Sigmoid colon (tissue), 6 donors: ENCODE measurements at regions not wholly inside any gene's neighbourhood (a gene's known extent, or its start where the extent isn't known, plus 50 kb on each side); places are given as distances from the start of the nearest gene placed in this dataset.

Source experiments
- DNase-seq: peaks from one replicate; pipeline ENCODE4 v3.0.0-alpha.2; 2019
- H3K27ac ChIP-seq, 4 donors: fragments of 200-600 bp; sonication (generic); one replicate each; pipeline ENCODE4 v1.5.1; 2016 to 2019; ENCODE audit warnings: mild to moderate bottlenecking in 1 of 4
- H3K27me3 ChIP-seq, 3 donors: fragments of 200-600 bp; sonication (generic); one replicate each; pipeline ENCODE4 v1.5.1; 2019; ENCODE audit warnings: mild to moderate bottlenecking in 1 of 3
- H3K36me3 ChIP-seq, 4 donors: fragments of 200-600 bp; sonication (generic); one replicate each; pipeline ENCODE4 v1.5.1; 2016 to 2019
- H3K4me1 ChIP-seq, 4 donors: fragments of 200-600 bp; sonication (generic); one replicate each; pipeline ENCODE4 v1.5.1; 2017 to 2019
- H3K4me3 ChIP-seq, 4 donors: fragments of 200-600 bp; sonication (generic); one replicate each; pipeline ENCODE4 v1.5.1; 2017 to 2019; ENCODE audit warnings: mild to moderate bottlenecking in 2 of 4, moderate library complexity in 1 of 4
- H3K9me3 ChIP-seq, 4 donors: fragments of 200-600 bp in 3 of 4; sonication (generic) in 3 of 4; one replicate each; pipeline versions ENCODE4 v1.5.1 to v1.6.1; 2013 to 2019
- EP300 ChIP-seq, 4 donors: sonication (generic); formaldehyde crosslinking; IDR thresholded peaks; one replicate each; pipeline ENCODE4 v1.6.1; 2017; ENCODE audit warnings: antibody characterized with exemption in 4 of 4
- POLR2A ChIP-seq, 2 donors: fragments of 450-650 bp; IDR thresholded peaks; one replicate each; pipeline ENCODE4 v1.6.1; 2016; ENCODE audit warnings: antibody characterized with exemption in 2 of 2, mild to moderate bottlenecking in 2 of 2, moderate library complexity in 2 of 2
- POLR2AphosphoS5 ChIP-seq, 4 donors: sonication (generic); formaldehyde crosslinking; IDR thresholded peaks; one replicate each; pipeline ENCODE4 v1.6.1; 2017; ENCODE audit warnings: antibody characterized with exemption in 4 of 4
- WGBS, 2 donors: extraction: QIAGEN DNeasy Blood & Tissue Kit; methylation state at CpG; one replicate each; pipeline ENCODE4 v1.1.7; 2013; 5-methylcytosine and 5-hydroxymethylcytosine counted together
- intact Hi-C: fragments of 100-400 bp; cut with DNase I; formaldehyde crosslinking; loops from one replicate; pipeline ENCODE4 v1.15.1; 2023
- TF ChIP-seq, protein P1 (sequence below), 4 experiments: fragments of 450-650 bp in 3 of 4; fragments of 200-600 bp in 1 of 4; IDR thresholded peaks; one replicate each; pipeline ENCODE4 v1.5.1; 2016 to 2019; ENCODE audit warnings: antibody characterized with exemption in 4 of 4, mild to moderate bottlenecking in 3 of 4, moderate library complexity in 2 of 4
- donor health status: healthy with polysubstance abuse.
- donor health status: healthy.

DNA sequence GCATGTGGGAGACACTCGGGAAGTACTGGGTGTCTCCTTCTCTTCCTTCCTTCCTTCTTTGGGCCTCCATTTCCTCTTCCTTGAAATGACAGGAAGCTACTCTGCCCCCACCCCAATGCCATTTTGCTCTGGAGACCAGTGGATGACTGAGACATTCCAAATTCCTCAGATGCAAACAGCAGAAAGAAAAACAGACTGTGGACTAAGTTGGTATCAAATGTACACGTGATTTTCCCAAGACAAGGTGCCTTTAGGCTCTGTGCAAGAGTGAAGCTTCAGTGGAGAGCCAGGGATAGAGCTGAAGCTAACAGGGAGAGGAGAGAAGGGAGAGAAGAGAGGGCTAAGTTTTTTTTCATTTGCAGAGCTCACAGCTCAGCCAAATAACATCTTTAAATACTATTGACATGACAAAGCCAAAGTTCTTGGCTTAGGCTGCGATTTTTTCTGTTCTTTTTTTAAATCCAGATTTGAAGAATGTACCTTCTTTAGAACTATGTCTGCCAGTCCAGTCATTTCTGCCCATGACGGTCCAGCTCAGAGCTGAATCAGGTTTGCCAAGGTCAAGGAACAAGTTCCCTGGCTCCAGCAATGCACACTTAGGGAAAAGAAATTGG lies 84.5 kb upstream of the LCLAT1 start:
- intact Hi-C loops, result loop anchor here (5.0 kb wide), 1 partner anchor 40 kb away; no protein-coding TSS in a partner anchor
- peaks cover 0 to 48% (median 37%) of the 10 kb centered on the region in 4 donors for H3K4me1 ChIP-seq
- no peaks in the 10 kb centered on the region for H3K36me3 ChIP-seq
- no peaks in the 10 kb centered on the region for H3K27me3 ChIP-seq
- H3K9me3 ChIP-seq, result no peaks in the 10 kb centered on the region
- peak overlapping the region; percentile 42 to 88 (median 82) for H3K27ac ChIP-seq
- WGBS, 2 donors, result 69 to 73% methylated on average over 4 of the region's 4 CpGs
- TF ChIP-seq POLR2AphosphoS5 (IDR thresholded peaks at IDR 0.05) (no peak), POLR2A (IDR thresholded peaks at IDR 0.05) (no peak), EP300 (IDR thresholded peaks at IDR 0.05) (no peak)
- TF ChIP-seq, protein P1, sequence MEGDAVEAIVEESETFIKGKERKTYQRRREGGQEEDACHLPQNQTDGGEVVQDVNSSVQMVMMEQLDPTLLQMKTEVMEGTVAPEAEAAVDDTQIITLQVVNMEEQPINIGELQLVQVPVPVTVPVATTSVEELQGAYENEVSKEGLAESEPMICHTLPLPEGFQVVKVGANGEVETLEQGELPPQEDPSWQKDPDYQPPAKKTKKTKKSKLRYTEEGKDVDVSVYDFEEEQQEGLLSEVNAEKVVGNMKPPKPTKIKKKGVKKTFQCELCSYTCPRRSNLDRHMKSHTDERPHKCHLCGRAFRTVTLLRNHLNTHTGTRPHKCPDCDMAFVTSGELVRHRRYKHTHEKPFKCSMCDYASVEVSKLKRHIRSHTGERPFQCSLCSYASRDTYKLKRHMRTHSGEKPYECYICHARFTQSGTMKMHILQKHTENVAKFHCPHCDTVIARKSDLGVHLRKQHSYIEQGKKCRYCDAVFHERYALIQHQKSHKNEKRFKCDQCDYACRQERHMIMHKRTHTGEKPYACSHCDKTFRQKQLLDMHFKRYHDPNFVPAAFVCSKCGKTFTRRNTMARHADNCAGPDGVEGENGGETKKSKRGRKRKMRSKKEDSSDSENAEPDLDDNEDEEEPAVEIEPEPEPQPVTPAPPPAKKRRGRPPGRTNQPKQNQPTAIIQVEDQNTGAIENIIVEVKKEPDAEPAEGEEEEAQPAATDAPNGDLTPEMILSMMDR (IDR thresholded peaks at IDR 0.05), result no peak
- H3K4me3 ChIP-seq, result no peak overlapping the region
- DNase-seq, result no peak

DNA sequence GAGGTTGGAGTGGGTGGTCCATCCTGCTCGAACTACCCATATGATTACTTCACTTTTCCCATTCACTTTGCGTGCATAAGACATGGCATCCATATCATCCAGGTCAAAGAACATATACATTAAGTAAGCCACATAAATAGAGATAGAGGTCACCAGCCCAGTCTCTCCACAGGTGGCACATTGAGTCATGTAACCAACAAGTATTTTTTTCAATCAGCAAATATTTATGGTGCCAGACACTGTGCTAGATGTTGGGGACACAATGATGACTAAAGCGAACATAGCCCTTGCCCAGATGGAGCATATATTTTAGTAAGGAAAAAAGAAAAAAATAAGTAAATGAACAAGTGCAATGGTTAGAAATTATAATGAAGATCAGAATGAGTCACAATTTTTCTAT lies 83.6 kb upstream of the LCLAT1 start:
- no peaks in the 10 kb centered on the region for H3K36me3 ChIP-seq
- intact Hi-C loops, result loop anchor here (5.0 kb wide), 1 partner anchor 39 kb away; no protein-coding TSS in a partner anchor
- H3K9me3 ChIP-seq, result no peaks in the 10 kb centered on the region
- peak overlapping the region in 2 of 4 donors; percentile 87 to 88 for H3K27ac ChIP-seq
- DNase-seq, result no peak
- WGBS, 2 donors, result 92 to 95% methylated on average over 3 of the region's 3 CpGs
- no peak overlapping the region for H3K4me3 ChIP-seq
- no peaks in the 10 kb centered on the region for H3K27me3 ChIP-seq
- TF ChIP-seq, protein P1 (IDR thresholded peaks at IDR 0.05), result no peak
- TF ChIP-seq POLR2A (IDR thresholded peaks at IDR 0.05), result no peak
- TF ChIP-seq POLR2AphosphoS5 (IDR thresholded peaks at IDR 0.05), result no peak
- TF ChIP-seq EP300 (IDR thresholded peaks at IDR 0.05), result no peak
- peaks cover 0 to 49% (median 39%) of the 10 kb centered on the region in 4 donors for H3K4me1 ChIP-seq

DNA sequence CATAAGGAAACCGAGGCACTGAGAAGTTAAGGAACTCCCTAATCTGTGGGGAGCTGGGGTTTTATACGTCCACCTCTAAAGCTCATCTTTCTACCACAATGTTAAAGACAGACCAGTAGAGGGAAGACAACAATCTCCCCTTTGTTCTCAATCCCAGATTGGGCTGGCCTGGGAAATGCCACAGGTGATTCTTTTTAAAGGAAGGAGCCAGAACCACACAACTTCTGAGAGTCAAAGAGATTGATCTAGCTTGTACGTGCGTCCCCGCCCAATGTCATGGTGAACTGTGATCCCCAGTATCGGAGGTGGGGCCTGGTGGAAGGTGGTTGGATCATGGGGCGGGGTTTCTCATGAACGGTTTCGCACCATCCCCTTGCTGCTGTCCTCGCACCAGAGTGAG lies 81.8 kb upstream of the LCLAT1 start:
- intact Hi-C loops, result no loop called here
- 70 to 89% methylated on average over 10 of the region's 10 CpGs for WGBS, 2 donors
- H3K4me1 ChIP-seq, result peaks cover 0 to 39% (median 24%) of the 10 kb centered on the region in 4 donors
- H3K4me3 ChIP-seq, result no peak overlapping the region
- no peaks in the 10 kb centered on the region for H3K36me3 ChIP-seq
- no peaks in the 10 kb centered on the region for H3K9me3 ChIP-seq
- TF ChIP-seq EP300 (IDR thresholded peaks at IDR 0.05) (no peak), POLR2A (IDR thresholded peaks at IDR 0.05) (no peak), POLR2AphosphoS5 (IDR thresholded peaks at IDR 0.05) (no peak)
- TF ChIP-seq, protein P1 (IDR thresholded peaks at IDR 0.05), result no peak
- no peaks in the 10 kb centered on the region for H3K27me3 ChIP-seq
- H3K27ac ChIP-seq, result no peak overlapping the region
- DNase-seq, result no peak

DNA sequence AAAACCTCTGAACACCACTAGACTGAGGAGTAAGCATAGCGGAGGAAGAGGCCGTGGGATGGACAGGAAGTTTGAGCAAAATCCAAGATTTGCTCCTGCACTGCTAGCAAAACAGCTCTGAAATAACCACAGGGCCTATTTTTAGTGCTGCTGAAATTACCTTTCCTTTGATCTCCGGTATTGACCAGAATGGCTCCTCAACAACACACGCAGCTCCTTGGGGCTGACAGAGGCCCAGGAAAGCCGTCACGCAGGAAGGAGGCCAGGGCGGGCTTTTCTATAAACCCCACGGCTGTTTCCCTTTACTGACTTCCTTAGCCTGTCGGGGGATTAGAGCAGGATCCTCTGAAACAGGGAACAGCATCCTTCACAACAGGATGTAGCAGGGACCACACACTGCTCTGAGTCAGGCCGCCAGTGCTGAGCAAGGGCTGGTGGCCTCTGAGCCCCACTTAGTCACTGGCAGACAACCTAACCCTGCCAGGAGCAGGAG lies 80.8 kb upstream of the LCLAT1 start:
- Histone ChIP-seq H3K4me1 (peaks cover 0 to 28% (median 16%) of the 10 kb centered on the region in 4 donors), H3K36me3 (no peaks in the 10 kb centered on the region), H3K27me3 (no peaks in the 10 kb centered on the region), H3K27ac (peak overlapping the region in 2 of 4 donors; percentile 24 to 33), H3K9me3 (no peaks in the 10 kb centered on the region), H3K4me3 (no peak overlapping the region)
- TF ChIP-seq, protein P1 (IDR thresholded peaks at IDR 0.05), result no peak
- TF ChIP-seq POLR2A (IDR thresholded peaks at IDR 0.05) (no peak), POLR2AphosphoS5 (IDR thresholded peaks at IDR 0.05) (no peak), EP300 (IDR thresholded peaks at IDR 0.05) (no peak)
- no peak for DNase-seq
- 56 to 86% methylated on average over 10 of the region's 10 CpGs for WGBS, 2 donors
- intact Hi-C loops, result no loop called here
